ENCODE measurements at regions not wholly inside any gene's neighbourhood (a gene's known extent, or its start where the extent isn't known, plus 50 kb on each side); places are given as distances from the start of the nearest gene placed in this dataset.

GRCh38 chr5:117800261-117800660 is 1188.1 kb downstream of the DTWD2 start:
- POLR2A ChIA-PET = no interaction called here
- TF ChIP-seq LEF1 (IDR thresholded peaks at IDR 0.05; ENCODE audit: borderline replicate concordance) (no peak), NFRKB (IDR thresholded peaks at IDR 0.05) (no peak), ELF4 (IDR thresholded peaks at IDR 0.05) (no peak), HDGF (IDR thresholded peaks at IDR 0.05; ENCODE audit: borderline replicate concordance) (no peak), FOXA1 (IDR thresholded peaks at IDR 0.05) (no peak), TARDBP (IDR thresholded peaks at IDR 0.05) (no peak), SUZ12 (IDR thresholded peaks at IDR 0.05) (no peak), ZNF384 (IDR thresholded peaks at IDR 0.05) (no peak), BHLHE40 (IDR thresholded peaks at IDR 0.05; ENCODE audit: borderline replicate concordance) (no peak), FOXK2 (IDR thresholded peaks at IDR 0.05) (no peak), ARNT (IDR thresholded peaks at IDR 0.05) (no peak), L3MBTL2 (conservative IDR thresholded peaks at IDR 0.05) (no peak), FOXM1 (IDR thresholded peaks at IDR 0.05; ENCODE audit: borderline replicate concordance) (no peak), PKNOX1 (IDR thresholded peaks at IDR 0.05) (no peak)
- CTCF ChIA-PET = no interaction called here
- DNase-seq (ENCODE audit: extremely low spot score) = no peak

GRCh38 chr5:117794847-117795246 is 1193.5 kb downstream of the DTWD2 start:
- ChIA-PET POLR2A (no interaction called here), CTCF (no interaction called here)
- TF ChIP-seq NFRKB (IDR thresholded peaks at IDR 0.05) (no peak), L3MBTL2 (conservative IDR thresholded peaks at IDR 0.05) (no peak), PKNOX1 (IDR thresholded peaks at IDR 0.05) (no peak), FOXK2 (IDR thresholded peaks at IDR 0.05) (no peak), FOXA1 (IDR thresholded peaks at IDR 0.05) (no peak), ARNT (IDR thresholded peaks at IDR 0.05) (no peak), HDGF (IDR thresholded peaks at IDR 0.05; ENCODE audit: borderline replicate concordance) (no peak), SUZ12 (IDR thresholded peaks at IDR 0.05) (no peak), FOXM1 (IDR thresholded peaks at IDR 0.05; ENCODE audit: borderline replicate concordance) (no peak), CTBP1 (IDR thresholded peaks at IDR 0.05; ENCODE audit: borderline replicate concordance) (no peak), ZNF384 (IDR thresholded peaks at IDR 0.05) (no peak), ELF4 (IDR thresholded peaks at IDR 0.05) (no peak), SP1 (IDR thresholded peaks at IDR 0.05) (no peak), LEF1 (IDR thresholded peaks at IDR 0.05; ENCODE audit: borderline replicate concordance) (no peak), TARDBP (IDR thresholded peaks at IDR 0.05) (no peak), BHLHE40 (IDR thresholded peaks at IDR 0.05; ENCODE audit: borderline replicate concordance) (no peak)
- DNase-seq (ENCODE audit: extremely low spot score) = no peak

- ChIA-PET POLR2A (no interaction called here), CTCF (no interaction called here)
- DNase-seq (ENCODE audit: extremely low spot score) = no peak
- no peak for TF ChIP-seq CTBP1 (IDR thresholded peaks at IDR 0.05; ENCODE audit: borderline replicate concordance)
- no peak for TF ChIP-seq SP1 (IDR thresholded peaks at IDR 0.05)
- TF ChIP-seq ZNF384 (IDR thresholded peaks at IDR 0.05) = no peak
- no peak for TF ChIP-seq FOXK2 (IDR thresholded peaks at IDR 0.05)
- no peak for TF ChIP-seq LEF1 (IDR thresholded peaks at IDR 0.05; ENCODE audit: borderline replicate concordance)
- no peak for TF ChIP-seq BHLHE40 (IDR thresholded peaks at IDR 0.05; ENCODE audit: borderline replicate concordance)
- no peak for TF ChIP-seq PKNOX1 (IDR thresholded peaks at IDR 0.05)
- TF ChIP-seq SUZ12 (IDR thresholded peaks at IDR 0.05) = no peak
Measured at GRCh38 chr5:117793963-117794362, 1194.4 kb downstream of the DTWD2 start.

GRCh38 chr5:117792476-117792875 is 1195.9 kb downstream of the DTWD2 start:
- ChIA-PET CTCF (no interaction called here), POLR2A (no interaction called here)
- TF ChIP-seq FOXA1 (IDR thresholded peaks at IDR 0.05) (no peak), CTBP1 (IDR thresholded peaks at IDR 0.05; ENCODE audit: borderline replicate concordance) (no peak), L3MBTL2 (conservative IDR thresholded peaks at IDR 0.05) (no peak), PKNOX1 (IDR thresholded peaks at IDR 0.05) (no peak), TARDBP (IDR thresholded peaks at IDR 0.05) (no peak)
- no peak for DNase-seq (ENCODE audit: extremely low spot score)

- no peak for DNase-seq (ENCODE audit: extremely low spot score)
- CTCF ChIA-PET = no interaction called here
- POLR2A ChIA-PET = no interaction called here
- no peak for TF ChIP-seq PKNOX1 (IDR thresholded peaks at IDR 0.05)
- TF ChIP-seq ARNT (IDR thresholded peaks at IDR 0.05) = no peak
- TF ChIP-seq SUZ12 (IDR thresholded peaks at IDR 0.05) = no peak
- no peak for TF ChIP-seq NFRKB (IDR thresholded peaks at IDR 0.05)
Measured at GRCh38 chr5:117788596-117788995, 1199.8 kb downstream of the DTWD2 start.

GRCh38 chr5:117779171-117779570 is 1204.5 kb upstream of the SEMA6A start:
- ChIA-PET POLR2A (no interaction called here), CTCF (no interaction called here)
- no peak for DNase-seq (ENCODE audit: extremely low spot score)
- TF ChIP-seq L3MBTL2 (conservative IDR thresholded peaks at IDR 0.05) = no peak
- TF ChIP-seq CTBP1 (IDR thresholded peaks at IDR 0.05; ENCODE audit: borderline replicate concordance) = no peak
- TF ChIP-seq BHLHE40 (IDR thresholded peaks at IDR 0.05; ENCODE audit: borderline replicate concordance) = no peak
- TF ChIP-seq LEF1 (IDR thresholded peaks at IDR 0.05; ENCODE audit: borderline replicate concordance) = no peak
- TF ChIP-seq SP1 (IDR thresholded peaks at IDR 0.05) = no peak
- TF ChIP-seq TARDBP (IDR thresholded peaks at IDR 0.05) = no peak
- TF ChIP-seq NFRKB (IDR thresholded peaks at IDR 0.05) = no peak
- TF ChIP-seq ARNT (IDR thresholded peaks at IDR 0.05) = no peak
- TF ChIP-seq FOXA1 (IDR thresholded peaks at IDR 0.05) = no peak
- TF ChIP-seq PKNOX1 (IDR thresholded peaks at IDR 0.05) = no peak
- no peak for TF ChIP-seq SUZ12 (IDR thresholded peaks at IDR 0.05)
- TF ChIP-seq FOXK2 (IDR thresholded peaks at IDR 0.05) = no peak
- no peak for TF ChIP-seq FOXM1 (IDR thresholded peaks at IDR 0.05; ENCODE audit: borderline replicate concordance)
- no peak for TF ChIP-seq ZNF384 (IDR thresholded peaks at IDR 0.05)
- no peak for TF ChIP-seq HDGF (IDR thresholded peaks at IDR 0.05; ENCODE audit: borderline replicate concordance)
- no peak for TF ChIP-seq ELF4 (IDR thresholded peaks at IDR 0.05)

Measured in HEK293T (cell line).